ENCODE measurements at regions not wholly inside any gene's neighbourhood (a gene's known extent, or its start where the extent isn't known, plus 50 kb on each side); places are given as distances from the start of the nearest gene placed in this dataset.

GRCh38 chr10:100683545-100684300, 61.7 kb upstream of the PAX2 start:
- peaks cover 0 to 9% (median 5%) of the 10 kb centered on the region in 7 donors for H3K4me1 Mint-ChIP-seq
- peaks cover 0 to 5% (median 0%) of the 10 kb centered on the region in 11 donors for H3K9me3 Mint-ChIP-seq
- Histone ChIP-seq H3K4me3 (ENCODE audit: low read length) (no peak overlapping the region), H3K27me3 (ENCODE audit: control insufficient read depth in 2 of 2, insufficient read depth in 2 of 2, low read length in 2 of 2) (peaks cover 4 to 16% of the 10 kb centered on the region in 2 donors), H3K4me1 (ENCODE audit: control insufficient read depth in 2 of 2, insufficient read depth in 2 of 2, low read length in 2 of 2) (no peaks in the 10 kb centered on the region), H3K27ac (ENCODE audit: low read depth, low read length) (no peak overlapping the region), H3K9me3 (ENCODE audit: control insufficient read depth in 2 of 3, low read length in 3 of 3) (no peaks in the 10 kb centered on the region), H3K36me3 (ENCODE audit: control insufficient read depth in 2 of 3, insufficient read depth in 3 of 3, low read length in 3 of 3) (no peaks in the 10 kb centered on the region)
- H3K36me3 Mint-ChIP-seq = peaks cover 0 to 8% (median 0%) of the 10 kb centered on the region in 5 donors
- ChIA-PET POLR2A (no interaction called here), CTCF (no interaction called here)
- intact Hi-C loops (cut with micrococcal nuclease) = no loop called here
- H3K27ac Mint-ChIP-seq = no peak overlapping the region
- peaks cover 80 to 88% (median 85%) of the 10 kb centered on the region in 5 donors for H3K27me3 Mint-ChIP-seq
- no peak for DNase-seq
- no peak overlapping the region for H3K4me3 Mint-ChIP-seq
- no peak for ATAC-seq

DNA sequence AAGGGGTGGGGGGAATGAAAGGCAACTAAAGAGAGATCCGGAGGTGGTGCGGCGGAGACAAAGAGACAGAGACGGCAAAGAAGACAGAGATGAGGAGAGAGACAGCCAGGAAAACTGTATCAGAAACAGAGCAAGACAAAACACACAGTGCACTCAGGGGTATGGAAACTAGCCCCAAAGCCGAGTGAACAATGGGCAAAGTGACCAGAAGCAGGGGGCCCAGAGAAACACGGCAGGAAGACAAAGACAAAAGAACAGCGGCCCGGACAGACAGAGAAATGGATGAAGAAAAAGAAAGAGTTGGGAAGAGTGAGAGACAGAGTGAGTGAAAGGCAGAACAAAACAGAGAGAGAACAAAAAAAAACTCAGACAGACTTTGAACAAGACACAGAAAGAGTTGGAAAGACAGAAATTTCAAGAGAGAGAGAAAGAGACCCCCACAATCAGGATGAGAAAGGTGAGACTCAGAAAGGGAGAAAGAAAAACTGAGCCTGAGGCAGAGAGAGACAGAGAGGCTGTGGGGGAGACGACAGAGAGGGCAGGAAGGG, 60.6 kb upstream of the PAX2 start:
- Histone ChIP-seq H3K36me3 (ENCODE audit: control insufficient read depth in 2 of 3, insufficient read depth in 3 of 3, low read length in 3 of 3) (no peaks in the 10 kb centered on the region), H3K9me3 (ENCODE audit: control insufficient read depth in 2 of 3, low read length in 3 of 3) (no peaks in the 10 kb centered on the region), H3K4me1 (ENCODE audit: control insufficient read depth in 2 of 2, insufficient read depth in 2 of 2, low read length in 2 of 2) (no peaks in the 10 kb centered on the region), H3K27me3 (ENCODE audit: control insufficient read depth in 2 of 2, insufficient read depth in 2 of 2, low read length in 2 of 2) (peaks cover 4 to 15% of the 10 kb centered on the region in 2 donors), H3K27ac (ENCODE audit: low read depth, low read length) (no peak overlapping the region), H3K4me3 (ENCODE audit: low read length) (no peak overlapping the region)
- no peak overlapping the region for H3K4me3 Mint-ChIP-seq
- DNase-seq = no peak
- peaks cover 0 to 2% (median 0%) of the 10 kb centered on the region in 11 donors for H3K9me3 Mint-ChIP-seq
- no peak overlapping the region for H3K27ac Mint-ChIP-seq
- intact Hi-C loops (cut with micrococcal nuclease) = no loop called here
- no peak for ATAC-seq
- CTCF ChIA-PET = no interaction called here
- H3K4me1 Mint-ChIP-seq = peaks cover 0 to 9% (median 5%) of the 10 kb centered on the region in 7 donors
- H3K36me3 Mint-ChIP-seq = peaks cover 0 to 8% (median 0%) of the 10 kb centered on the region in 5 donors
- H3K27me3 Mint-ChIP-seq = peaks cover 79 to 89% (median 84%) of the 10 kb centered on the region in 5 donors
- POLR2A ChIA-PET = no interaction called here

DNA sequence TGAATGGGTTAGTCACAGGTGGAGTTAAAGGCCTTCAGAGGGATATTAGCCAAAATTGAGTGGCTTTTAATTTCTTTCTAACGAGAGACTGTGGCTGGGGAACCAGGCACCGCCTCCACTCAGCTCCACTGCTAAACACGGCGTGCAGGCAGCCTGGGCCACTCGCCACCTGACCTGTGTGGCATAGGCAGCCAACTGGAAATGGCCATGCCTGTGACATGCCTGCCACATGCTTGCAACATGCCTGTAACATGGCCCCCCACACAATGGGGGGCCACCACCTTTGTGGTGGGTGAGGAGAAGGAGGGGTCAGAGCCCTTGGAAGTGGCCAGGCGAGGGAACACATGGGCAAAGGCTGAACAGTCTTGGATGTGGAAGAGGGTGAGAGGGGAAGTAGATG, 60.1 kb upstream of the PAX2 start:
- H3K36me3 ChIP-seq (ENCODE audit: control insufficient read depth in 2 of 3, insufficient read depth in 3 of 3, low read length in 3 of 3) = no peaks in the 10 kb centered on the region
- H3K9me3 Mint-ChIP-seq = peaks cover 0 to 2% (median 0%) of the 10 kb centered on the region in 11 donors
- no peaks in the 10 kb centered on the region for H3K9me3 ChIP-seq (ENCODE audit: control insufficient read depth in 2 of 3, low read length in 3 of 3)
- no peak overlapping the region for H3K27ac ChIP-seq (ENCODE audit: low read depth, low read length)
- ChIA-PET CTCF (no interaction called here), POLR2A (no interaction called here)
- peaks cover 4 to 15% of the 10 kb centered on the region in 2 donors for H3K27me3 ChIP-seq (ENCODE audit: control insufficient read depth in 2 of 2, insufficient read depth in 2 of 2, low read length in 2 of 2)
- H3K4me3 ChIP-seq (ENCODE audit: low read length) = no peak overlapping the region
- peaks cover 76 to 87% (median 83%) of the 10 kb centered on the region in 5 donors for H3K27me3 Mint-ChIP-seq
- no peak for DNase-seq
- no peak overlapping the region for H3K27ac Mint-ChIP-seq
- H3K4me1 Mint-ChIP-seq = peaks cover 0 to 9% (median 5%) of the 10 kb centered on the region in 7 donors
- H3K36me3 Mint-ChIP-seq = peaks cover 0 to 8% (median 0%) of the 10 kb centered on the region in 5 donors
- no peaks in the 10 kb centered on the region for H3K4me1 ChIP-seq (ENCODE audit: control insufficient read depth in 2 of 2, insufficient read depth in 2 of 2, low read length in 2 of 2)
- ATAC-seq = no peak
- intact Hi-C loops (cut with micrococcal nuclease) = no loop called here
- peak overlapping the region in 1 of 10 donors; percentile 16 for H3K4me3 Mint-ChIP-seq

DNA sequence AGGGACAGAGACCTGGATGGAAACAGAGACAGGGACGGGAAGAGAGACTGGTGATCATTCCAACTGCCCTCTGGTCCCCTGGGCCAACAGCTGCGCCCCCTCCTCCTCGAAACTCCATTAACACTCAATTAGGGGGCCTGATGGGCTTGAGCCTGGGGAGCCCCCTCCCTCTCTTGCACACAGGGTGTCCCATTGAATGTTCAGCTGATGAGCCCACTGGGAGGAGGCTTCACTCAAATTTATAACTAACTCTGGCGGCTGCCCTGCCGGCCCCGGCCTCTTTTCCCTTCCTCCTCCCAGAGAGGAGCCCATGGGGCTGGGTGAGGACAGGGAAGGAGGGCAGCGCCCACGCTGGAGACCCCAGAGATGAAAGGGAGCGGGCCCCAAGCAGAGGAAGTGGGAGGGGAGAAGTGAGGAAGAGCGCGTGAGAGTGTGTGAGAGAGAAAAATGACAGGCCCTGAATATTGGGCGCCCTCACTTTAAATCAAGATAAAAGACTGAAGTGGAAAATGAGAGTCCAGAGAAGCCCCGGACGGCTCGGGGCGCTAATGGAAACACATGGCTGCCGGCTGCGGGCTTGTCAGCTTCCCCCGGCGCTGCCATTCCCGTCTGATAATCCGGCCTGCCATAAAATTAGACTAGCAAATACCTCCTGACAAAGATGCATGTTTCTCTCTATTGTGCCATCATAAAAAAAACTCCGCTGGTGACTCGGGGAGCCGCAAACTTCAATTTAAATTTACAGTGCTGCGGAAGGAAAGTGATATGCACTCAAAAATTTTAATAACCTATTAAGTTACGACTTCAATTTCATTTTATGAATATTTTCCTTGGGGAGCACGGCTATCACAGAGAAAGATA, 58.0 kb upstream of the PAX2 start:
- Histone ChIP-seq H3K4me1 (ENCODE audit: control insufficient read depth in 2 of 2, insufficient read depth in 2 of 2, low read length in 2 of 2) (no peaks in the 10 kb centered on the region), H3K9me3 (ENCODE audit: control insufficient read depth in 2 of 3, low read length in 3 of 3) (no peaks in the 10 kb centered on the region), H3K36me3 (ENCODE audit: control insufficient read depth in 2 of 3, insufficient read depth in 3 of 3, low read length in 3 of 3) (no peaks in the 10 kb centered on the region), H3K27ac (ENCODE audit: low read depth, low read length) (no peak overlapping the region), H3K4me3 (ENCODE audit: low read length) (no peak overlapping the region), H3K27me3 (ENCODE audit: control insufficient read depth in 2 of 2, insufficient read depth in 2 of 2, low read length in 2 of 2) (peaks cover 3 to 4% of the 10 kb centered on the region in 2 donors)
- DNase-seq (no peak), ATAC-seq (no peak)
- ChIA-PET CTCF (no interaction called here), POLR2A (no interaction called here)
- Mint-ChIP-seq H3K27ac (no peak overlapping the region), H3K36me3 (peaks cover 0 to 8% (median 0%) of the 10 kb centered on the region in 5 donors), H3K9me3 (peaks cover 0 to 2% (median 0%) of the 10 kb centered on the region in 11 donors), H3K4me3 (no peak overlapping the region), H3K4me1 (peaks cover 0 to 9% (median 5%) of the 10 kb centered on the region in 7 donors), H3K27me3 (peaks cover 84 to 91% (median 87%) of the 10 kb centered on the region in 5 donors)
- intact Hi-C loops (cut with micrococcal nuclease) = no loop called here

DNA sequence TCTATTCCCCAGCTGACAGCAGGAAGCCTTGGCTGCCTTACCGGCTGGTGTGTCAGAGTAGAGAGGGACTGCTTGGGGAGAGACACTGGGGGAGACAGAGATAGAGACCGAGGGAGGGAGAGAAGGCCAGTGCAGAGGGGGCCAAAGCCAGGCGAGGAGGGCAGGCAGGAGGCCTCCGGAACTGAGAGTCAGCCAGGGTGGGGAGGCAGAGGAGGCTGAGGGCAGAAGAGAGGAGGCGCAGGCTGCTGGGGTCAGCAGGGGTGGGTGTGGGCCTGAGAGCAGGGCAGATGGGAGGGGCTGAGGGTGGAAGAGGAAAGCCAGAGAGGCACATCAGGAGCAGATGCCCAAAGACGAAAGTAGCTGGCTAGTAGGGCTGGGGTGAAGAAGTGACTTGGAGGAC, 57.2 kb upstream of the PAX2 start:
- Mint-ChIP-seq H3K4me1 (peaks cover 0 to 9% (median 5%) of the 10 kb centered on the region in 7 donors), H3K27ac (no peak overlapping the region), H3K36me3 (peaks cover 0 to 8% (median 0%) of the 10 kb centered on the region in 5 donors), H3K27me3 (peaks cover 76 to 86% (median 80%) of the 10 kb centered on the region in 5 donors), H3K4me3 (no peak overlapping the region), H3K9me3 (no peaks in the 10 kb centered on the region)
- ATAC-seq (no peak), DNase-seq (no peak)
- H3K27ac ChIP-seq (ENCODE audit: low read depth, low read length) = no peak overlapping the region
- no peaks in the 10 kb centered on the region for H3K4me1 ChIP-seq (ENCODE audit: control insufficient read depth in 2 of 2, insufficient read depth in 2 of 2, low read length in 2 of 2)
- CTCF ChIA-PET = no interaction called here
- no peaks in the 10 kb centered on the region for H3K36me3 ChIP-seq (ENCODE audit: control insufficient read depth in 2 of 3, insufficient read depth in 3 of 3, low read length in 3 of 3)
- H3K27me3 ChIP-seq (ENCODE audit: control insufficient read depth in 2 of 2, insufficient read depth in 2 of 2, low read length in 2 of 2) = peaks cover 0 to 2% of the 10 kb centered on the region in 2 donors
- intact Hi-C loops (cut with micrococcal nuclease) = no loop called here
- H3K9me3 ChIP-seq (ENCODE audit: control insufficient read depth in 2 of 3, low read length in 3 of 3) = no peaks in the 10 kb centered on the region
- POLR2A ChIA-PET = no interaction called here
- H3K4me3 ChIP-seq (ENCODE audit: low read length) = no peak overlapping the region

DNA sequence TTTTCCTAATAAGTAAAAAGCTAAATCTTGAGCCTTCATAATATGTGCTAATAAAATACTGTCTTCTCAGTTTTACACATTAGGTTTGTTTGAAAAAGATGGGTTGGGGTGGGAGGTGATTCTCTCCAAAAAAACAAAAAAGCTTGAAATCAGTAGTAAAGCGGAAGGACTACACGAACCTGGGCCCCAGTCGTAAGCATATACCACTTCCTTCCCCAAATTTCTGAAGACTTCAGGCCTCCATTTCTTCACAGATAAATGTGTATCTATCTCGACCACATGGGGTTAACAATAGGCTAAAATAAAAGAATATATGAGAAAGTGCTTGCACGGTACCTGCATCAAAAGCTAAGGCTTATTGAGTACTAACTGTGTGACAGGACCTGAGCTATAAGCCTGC, 51.6 kb upstream of the PAX2 start:
- intact Hi-C loops (cut with micrococcal nuclease) = no loop called here
- Mint-ChIP-seq H3K27me3 (peaks cover 31 to 44% (median 33%) of the 10 kb centered on the region in 5 donors), H3K4me1 (peaks cover 0 to 7% (median 0%) of the 10 kb centered on the region in 7 donors), H3K4me3 (no peak overlapping the region), H3K27ac (no peak overlapping the region), H3K36me3 (no peaks in the 10 kb centered on the region), H3K9me3 (no peaks in the 10 kb centered on the region)
- no peak overlapping the region for H3K4me3 ChIP-seq (ENCODE audit: low read length)
- no peaks in the 10 kb centered on the region for H3K9me3 ChIP-seq (ENCODE audit: control insufficient read depth in 2 of 3, low read length in 3 of 3)
- H3K4me1 ChIP-seq (ENCODE audit: control insufficient read depth in 2 of 2, insufficient read depth in 2 of 2, low read length in 2 of 2) = no peaks in the 10 kb centered on the region
- H3K36me3 ChIP-seq (ENCODE audit: control insufficient read depth in 2 of 3, insufficient read depth in 3 of 3, low read length in 3 of 3) = no peaks in the 10 kb centered on the region
- DNase-seq (no peak), ATAC-seq (no peak)
- no peaks in the 10 kb centered on the region for H3K27me3 ChIP-seq (ENCODE audit: control insufficient read depth in 2 of 2, insufficient read depth in 2 of 2, low read length in 2 of 2)
- POLR2A ChIA-PET = no interaction called here
- no peak overlapping the region for H3K27ac ChIP-seq (ENCODE audit: low read depth, low read length)
- CTCF ChIA-PET = no interaction called here

All from naive thymus-derived CD4-positive, alpha-beta T cell (primary cell).